PC-3 (cell line): ENCODE measurements at regions not wholly inside any gene's neighbourhood (a gene's known extent, or its start where the extent isn't known, plus 50 kb on each side); places are given as distances from the start of the nearest gene placed in this dataset.

Experiments used
- ATAC-seq: fragments of 200-7000 bp; cut with Tn5 transposase; 2 replicates; pipeline ENCODE4 v1.9.1; 2020; ENCODE audit warnings: mild to moderate bottlenecking, moderate library complexity
- BruUV-seq: library from RNA; stranded (reverse); fragments of 400-500 nt; replicated peaks from 2 replicates; lab custom pipeline; 2021; lab: Mats Ljungman, UMichigan
- CTCF ChIA-PET: fragments of 300-600 bp; sonication (Branson Sonifier 250); formaldehyde crosslinking; loops from one replicate; lab custom pipeline; 2022; ENCODE audit warnings: antibody characterized with exemption; lab: Charles Lee
- POLR2A ChIA-PET: fragments of 300-600 bp; sonication (Branson Sonifier 250); formaldehyde crosslinking; loops from one replicate; lab custom pipeline; 2022; ENCODE audit warnings: antibody characterized with exemption; ENCODE audit not compliant: unreplicated experiment; lab: Charles Lee
- DNase-seq: peaks from one replicate; pipeline ENCODE4 v3.0.0-alpha.2; 2015
- H2AFZ ChIP-seq: fragments of 300-600 bp; sonication (generic); 2 replicates; pipeline ENCODE4 v1.6.0; 2016; ENCODE audit warnings: antibody characterized with exemption, low read length
- H3F3A ChIP-seq: fragments of 300-600 bp; sonication (generic); one replicate; pipeline ENCODE4 v1.6.0; 2017; ENCODE audit warnings: antibody characterized with exemption, low read length, control low read depth, mild to moderate bottlenecking; ENCODE audit not compliant: unreplicated experiment
- H3K27ac ChIP-seq: fragments of 300-600 bp; sonication (generic); 2 replicates; pipeline ENCODE4 v1.5.1; 2016; ENCODE audit warnings: mild to moderate bottlenecking, low read length
- H3K27me3 ChIP-seq: fragments of 300-600 bp; sonication (generic); 2 replicates; pipeline ENCODE4 v1.6.1; 2016; ENCODE audit warnings: low read length, mixed read lengths
- H3K36me3 ChIP-seq: fragments of 300-600 bp; sonication (generic); 2 replicates; pipeline ENCODE4 v1.6.1; 2016; ENCODE audit warnings: low read depth, mixed run types, low read length, mixed read lengths
- H3K4me1 ChIP-seq: fragments of 300-600 bp; sonication (generic); 2 replicates; pipeline ENCODE4 v1.5.1; 2016; ENCODE audit warnings: low read length; ENCODE audit not compliant: insufficient read depth
- H3K4me2 ChIP-seq: fragments of 300-600 bp; sonication (generic); 2 replicates; pipeline ENCODE4 v1.6.0; 2016; ENCODE audit warnings: low read length
- H3K4me3 ChIP-seq: fragments of 300-600 bp; sonication (generic); 2 replicates; pipeline ENCODE4 v1.5.1; 2016; ENCODE audit warnings: mild to moderate bottlenecking, low read length, mixed read lengths
- H3K79me2 ChIP-seq: fragments of 300-600 bp; sonication (generic); 2 replicates; pipeline ENCODE4 v1.6.1; 2017; ENCODE audit warnings: low read length, mixed read lengths
- H3K9ac ChIP-seq: fragments of 300-600 bp; sonication (generic); 2 replicates; pipeline ENCODE4 v1.6.0; 2016; ENCODE audit warnings: mild to moderate bottlenecking, low read length
- H3K9me2 ChIP-seq: fragments of 300-600 bp; sonication (generic); replicated peaks from 2 replicates; pipeline ENCODE4 v1.6.1; 2016; ENCODE audit warnings: mixed run types, low read length, mixed read lengths
- H3K9me3 ChIP-seq: fragments of 300-600 bp; sonication (generic); 2 replicates; pipeline ENCODE4 v1.6.1; 2016; ENCODE audit warnings: low read length, mixed read lengths
- H4K20me1 ChIP-seq: fragments of 300-600 bp; sonication (generic); 2 replicates; pipeline ENCODE4 v1.6.1; 2016; ENCODE audit warnings: low read length, mixed read lengths
- EZH2 ChIP-seq: fragments of 300-600 bp; sonication (generic); IDR thresholded peaks from one replicate; pipeline ENCODE4 v1.6.1; 2017; ENCODE audit warnings: antibody characterized with exemption, mild to moderate bottlenecking, low read length; ENCODE audit not compliant: unreplicated experiment
- EZH2phosphoT487 ChIP-seq: fragments of 300-600 bp; sonication (generic); IDR thresholded peaks from 2 replicates; pipeline ENCODE4 v1.6.1; 2018; ENCODE audit warnings: mild to moderate bottlenecking, antibody characterized with exemption, low read length, borderline replicate concordance
- intact Hi-C: fragments of 100-400 bp; cut with micrococcal nuclease; formaldehyde crosslinking; loops from 2 replicates; pipeline ENCODE4 v1.9.0; 2023
- TF ChIP-seq, protein P1 (sequence below): fragments of 300-600 bp; sonication (generic); conservative IDR thresholded peaks from 2 replicates; pipeline ENCODE4 v1.5.1; 2017; ENCODE audit warnings: antibody characterized with exemption, low read depth, mild to moderate bottlenecking, low read length

DNA sequence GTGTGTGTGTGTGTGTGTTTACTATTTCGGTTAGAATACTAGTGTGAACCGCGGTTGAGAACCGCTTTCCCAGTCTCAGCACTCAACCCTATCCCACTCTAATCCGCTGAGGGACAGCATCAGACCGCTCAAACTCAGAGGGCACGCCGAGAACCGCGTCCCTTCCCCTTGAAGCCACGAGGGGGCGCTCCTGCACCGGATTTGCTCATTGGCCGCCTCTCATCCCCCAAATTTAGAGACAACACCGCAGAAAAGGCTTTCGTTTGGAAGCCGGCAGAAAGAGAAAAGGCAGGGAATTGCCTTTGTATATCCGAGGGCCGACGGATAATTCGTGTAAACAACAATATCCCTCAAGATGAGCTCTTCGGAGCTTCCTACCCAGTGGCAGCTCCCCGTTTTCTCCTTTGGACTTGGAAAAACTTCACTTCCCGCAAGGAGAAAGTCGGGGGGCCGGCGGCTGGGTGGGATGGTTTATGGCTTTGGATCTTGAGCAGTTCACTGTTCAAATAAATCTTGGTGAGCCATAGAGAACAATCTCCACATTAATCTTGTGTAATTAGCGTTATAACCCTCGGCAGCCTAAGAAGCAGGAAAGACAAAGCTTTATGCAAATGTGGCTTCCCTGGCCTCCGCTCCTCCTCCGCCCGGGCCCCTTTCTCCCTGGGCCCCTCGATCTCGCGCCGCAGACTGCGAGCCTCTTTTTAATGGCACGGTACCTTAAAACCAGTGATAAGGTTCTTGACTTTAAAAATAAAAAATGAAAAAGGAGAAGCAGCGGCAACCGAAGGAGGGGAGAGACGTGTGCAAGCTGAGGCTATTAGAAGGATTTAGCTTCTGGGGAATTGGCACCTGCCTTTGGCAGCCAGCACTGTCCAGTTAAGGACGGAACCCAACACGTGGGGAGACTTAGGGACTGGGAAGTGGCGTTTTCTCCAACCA, 296.8 kb downstream of the PARP8 start:
- ATAC-seq (peak; percentile 95), DNase-seq (peak; percentile 56)
- Histone ChIP-seq H3K36me3 (no peaks in the 10 kb centered on the region; the same call in 1 of the 2 replicates), H3K9ac (no peak overlapping the region), H3K27me3 (peaks cover under 1% of the 10 kb centered on the region; the same call in 1 of the 2 replicates), H4K20me1 (no peaks in the 10 kb centered on the region), H2AFZ (peak overlapping the region; percentile 87), H3K4me2 (peak overlapping the region; percentile 90), H3K79me2 (no peaks in the 10 kb centered on the region), H3K4me3 (peak overlapping the region; percentile 69), H3K4me1 (no peaks in the 10 kb centered on the region), H3K9me3 (no peaks in the 10 kb centered on the region), H3F3A (no peaks in the 10 kb centered on the region), H3K9me2 (no peaks in the 10 kb centered on the region), H3K27ac (no peak overlapping the region)
- TF ChIP-seq, protein P1, sequence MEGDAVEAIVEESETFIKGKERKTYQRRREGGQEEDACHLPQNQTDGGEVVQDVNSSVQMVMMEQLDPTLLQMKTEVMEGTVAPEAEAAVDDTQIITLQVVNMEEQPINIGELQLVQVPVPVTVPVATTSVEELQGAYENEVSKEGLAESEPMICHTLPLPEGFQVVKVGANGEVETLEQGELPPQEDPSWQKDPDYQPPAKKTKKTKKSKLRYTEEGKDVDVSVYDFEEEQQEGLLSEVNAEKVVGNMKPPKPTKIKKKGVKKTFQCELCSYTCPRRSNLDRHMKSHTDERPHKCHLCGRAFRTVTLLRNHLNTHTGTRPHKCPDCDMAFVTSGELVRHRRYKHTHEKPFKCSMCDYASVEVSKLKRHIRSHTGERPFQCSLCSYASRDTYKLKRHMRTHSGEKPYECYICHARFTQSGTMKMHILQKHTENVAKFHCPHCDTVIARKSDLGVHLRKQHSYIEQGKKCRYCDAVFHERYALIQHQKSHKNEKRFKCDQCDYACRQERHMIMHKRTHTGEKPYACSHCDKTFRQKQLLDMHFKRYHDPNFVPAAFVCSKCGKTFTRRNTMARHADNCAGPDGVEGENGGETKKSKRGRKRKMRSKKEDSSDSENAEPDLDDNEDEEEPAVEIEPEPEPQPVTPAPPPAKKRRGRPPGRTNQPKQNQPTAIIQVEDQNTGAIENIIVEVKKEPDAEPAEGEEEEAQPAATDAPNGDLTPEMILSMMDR, result peak; percentile 88
- no peak for TF ChIP-seq EZH2
- no TSS peak for BruUV-seq
- CTCF ChIA-PET, result interaction anchor here (0.5 to 1.5 kb wide), 2 partner anchors 384 to 728 kb away, joined by 3 to 5 read pairs; no protein-coding TSS in a partner anchor
- intact Hi-C loops, result loop anchor here (1.0 to 5.0 kb wide), 5 partner anchors 384 to 1393 kb away; no protein-coding TSS in a partner anchor
- POLR2A ChIA-PET, result interaction anchor here (0.6 kb wide), 1 partner anchor 91 kb away, joined by 5 read pairs; no protein-coding TSS in a partner anchor

DNA sequence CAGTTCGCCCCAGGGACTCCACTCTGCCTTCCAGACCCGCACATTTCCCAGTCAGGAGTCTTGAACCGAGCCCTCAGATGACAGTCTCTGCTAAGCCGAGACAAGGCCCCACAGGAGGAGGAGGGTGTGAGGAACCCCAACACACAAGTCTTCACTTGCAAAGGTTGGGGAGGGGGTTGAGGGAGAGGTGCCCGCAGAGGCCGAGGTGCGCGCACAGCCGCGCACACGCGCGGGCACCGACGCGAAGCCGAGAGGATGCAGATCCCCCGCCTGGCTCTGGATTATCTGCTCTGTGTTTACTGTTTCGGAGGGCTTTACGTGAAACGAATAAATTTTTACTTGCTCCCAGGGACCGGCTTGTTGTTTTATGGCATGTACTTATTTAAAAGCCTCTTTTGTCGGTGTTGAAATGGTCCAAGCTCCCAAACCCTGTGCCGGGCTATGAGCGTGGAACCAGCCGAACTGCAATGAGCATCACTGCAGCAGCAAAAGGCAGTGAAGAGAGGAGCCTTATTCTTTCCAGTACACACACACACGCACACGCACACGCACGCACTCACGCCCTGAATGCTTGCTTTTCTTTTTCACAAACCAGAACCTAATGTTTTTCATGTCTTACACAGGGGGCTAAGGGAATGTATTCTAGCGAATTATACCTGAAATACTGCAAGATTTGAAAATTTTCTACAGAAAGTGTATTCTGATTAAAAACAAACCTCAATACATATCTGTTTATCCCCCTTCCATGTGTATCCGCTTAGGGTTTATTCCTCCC, 297.7 kb downstream of the PARP8 start:
- Histone ChIP-seq H3K36me3 (no peaks in the 10 kb centered on the region; the same call in 1 of the 2 replicates), H3K4me2 (no peak overlapping the region), H3K9me2 (no peaks in the 10 kb centered on the region), H2AFZ (no peak overlapping the region), H3K79me2 (no peaks in the 10 kb centered on the region), H3F3A (no peaks in the 10 kb centered on the region), H4K20me1 (no peaks in the 10 kb centered on the region), H3K4me3 (no peak overlapping the region), H3K27me3 (peaks cover 7% of the 10 kb centered on the region), H3K9me3 (no peaks in the 10 kb centered on the region), H3K27ac (no peak overlapping the region), H3K9ac (no peak overlapping the region), H3K4me1 (no peaks in the 10 kb centered on the region)
- intact Hi-C loops, result loop anchor here (1.0 to 5.0 kb wide), 5 partner anchors 383 to 1392 kb away; no protein-coding TSS in a partner anchor
- no TSS peak for BruUV-seq
- CTCF ChIA-PET, result interaction anchor here (1.5 kb wide), 1 partner anchor 383 kb away, joined by 5 read pairs; no protein-coding TSS in a partner anchor
- TF ChIP-seq EZH2phosphoT487 (no peak), EZH2 (no peak)
- TF ChIP-seq, protein P1, result no peak
- ATAC-seq, result no peak
- DNase-seq, result no peak
- POLR2A ChIA-PET, result interaction anchor here (0.6 kb wide), 1 partner anchor 90 kb away, joined by 5 read pairs; no protein-coding TSS in a partner anchor
